ENCODE measurements at regions not wholly inside any gene's neighbourhood (a gene's known extent, or its start where the extent isn't known, plus 50 kb on each side); places are given as distances from the start of the nearest gene placed in this dataset.
"Not testable (repeated sequence)": the region's sequence is repeated elsewhere in the genome, so short reads cannot be mapped to it uniquely, and the experiment has no call there.

GRCh38 chr4:53959343-53960120, 104.9 kb downstream of the CHIC2 start:
- no peak for DNase-seq (ENCODE audit: low spot score)
- in situ Hi-C loops (cut with HindIII; ENCODE audit: low sequenced_read_pairs), result no loop called here

GRCh38 chr4:53956454-53956853, 108.0 kb downstream of the CHIC2 start:
- DNase-seq (ENCODE audit: low spot score), result no peak
- in situ Hi-C loops (cut with HindIII; ENCODE audit: low sequenced_read_pairs), result no loop called here

GRCh38 chr4:53956053-53956452, 108.4 kb downstream of the CHIC2 start:
- in situ Hi-C loops (cut with HindIII; ENCODE audit: low sequenced_read_pairs), result no loop called here
- DNase-seq (ENCODE audit: low spot score), result no peak

GRCh38 chr4:53951414-53951813, 113.0 kb downstream of the CHIC2 start:
- in situ Hi-C loops (cut with HindIII; ENCODE audit: low sequenced_read_pairs), result no loop called here
- DNase-seq (ENCODE audit: low spot score), result no peak

GRCh38 chr4:53943345-53944085, 120.9 kb downstream of the CHIC2 start:
- DNase-seq (ENCODE audit: low spot score), result no peak
- in situ Hi-C loops (cut with HindIII; ENCODE audit: low sequenced_read_pairs), result no loop called here

GRCh38 chr4:53942712-53943111, 121.7 kb downstream of the CHIC2 start:
- in situ Hi-C loops (cut with HindIII; ENCODE audit: low sequenced_read_pairs), result no loop called here
- no peak for DNase-seq (ENCODE audit: low spot score)

GRCh38 chr4:53941331-53941730, 123.1 kb downstream of the CHIC2 start:
- in situ Hi-C loops (cut with HindIII; ENCODE audit: low sequenced_read_pairs), result no loop called here
- no peak for DNase-seq (ENCODE audit: low spot score)

- in situ Hi-C loops (cut with HindIII; ENCODE audit: low sequenced_read_pairs); DNase-seq (ENCODE audit: low spot score): not testable (repeated sequence)
These were observed 124.5 kb downstream of the CHIC2 start for GRCh38 chr4:53939892-53940291.

GRCh38 chr4:53937918-53938317, 126.5 kb downstream of the CHIC2 start:
- DNase-seq (ENCODE audit: low spot score), result no peak
- in situ Hi-C loops (cut with HindIII; ENCODE audit: low sequenced_read_pairs), result no loop called here

- in situ Hi-C loops (cut with HindIII; ENCODE audit: low sequenced_read_pairs), result no loop called here
These were observed 127.1 kb downstream of the CHIC2 start for GRCh38 chr4:53937327-53937726.

GRCh38 chr4:53935780-53936179, 128.6 kb downstream of the CHIC2 start:
- no peak for DNase-seq (ENCODE audit: low spot score)
- in situ Hi-C loops (cut with HindIII; ENCODE audit: low sequenced_read_pairs), result no loop called here

More at GRCh38 chr4:53937327-53937726, 127.1 kb downstream of the CHIC2 start:
- DNase-seq (ENCODE audit: low spot score), result no peak

GRCh38 chr4:53932796-53933610, 131.4 kb downstream of the CHIC2 start:
- in situ Hi-C loops (cut with HindIII; ENCODE audit: low sequenced_read_pairs), result no loop called here
- no peak for DNase-seq (ENCODE audit: low spot score)

- no peak for DNase-seq (ENCODE audit: low spot score)
- in situ Hi-C loops (cut with HindIII; ENCODE audit: low sequenced_read_pairs), result no loop called here
These were observed 132.9 kb downstream of the CHIC2 start for GRCh38 chr4:53931461-53931961.

GRCh38 chr4:53929955-53930798, 134.2 kb downstream of the CHIC2 start:
- in situ Hi-C loops (cut with HindIII; ENCODE audit: low sequenced_read_pairs), result no loop called here

GRCh38 chr4:53929311-53929710, 135.1 kb downstream of the CHIC2 start:
- in situ Hi-C loops (cut with HindIII; ENCODE audit: low sequenced_read_pairs), result no loop called here
- no peak for DNase-seq (ENCODE audit: low spot score)

More at GRCh38 chr4:53929955-53930798, 134.2 kb downstream of the CHIC2 start:
- DNase-seq (ENCODE audit: low spot score), result peak; percentile 77

GRCh38 chr4:53928825-53929224, 135.6 kb downstream of the CHIC2 start:
- in situ Hi-C loops (cut with HindIII; ENCODE audit: low sequenced_read_pairs), result no loop called here
- DNase-seq (ENCODE audit: low spot score), result no peak

- in situ Hi-C loops (cut with HindIII; ENCODE audit: low sequenced_read_pairs), result no loop called here
These were observed 139.3 kb downstream of the CHIC2 start for GRCh38 chr4:53925050-53925605.

GRCh38 chr4:53924333-53925049, 139.9 kb downstream of the CHIC2 start:
- in situ Hi-C loops (cut with HindIII; ENCODE audit: low sequenced_read_pairs), result loop anchor here (25.0 kb wide), 1 partner anchor 912 kb away; no protein-coding TSS in a partner anchor
- DNase-seq (ENCODE audit: low spot score), result no peak

More at GRCh38 chr4:53925050-53925605, 139.3 kb downstream of the CHIC2 start:
- DNase-seq (ENCODE audit: low spot score), result no peak
